Ureter (tissue), 1 donor: ENCODE measurements at regions not wholly inside any gene's neighbourhood (a gene's known extent, or its start where the extent isn't known, plus 50 kb on each side); places are given as distances from the start of the nearest gene placed in this dataset.
"Not testable (repeated sequence)": the region's sequence is repeated elsewhere in the genome, so short reads cannot be mapped to it uniquely, and the experiment has no call there.

Source experiments
- DNase-seq: peaks from one replicate; pipeline ENCODE4 v3.0.0-alpha.2; 2020; ENCODE audit warnings: low spot score
- donor health status: DM: yes; HTN: yes; CAD: no.

DNA sequence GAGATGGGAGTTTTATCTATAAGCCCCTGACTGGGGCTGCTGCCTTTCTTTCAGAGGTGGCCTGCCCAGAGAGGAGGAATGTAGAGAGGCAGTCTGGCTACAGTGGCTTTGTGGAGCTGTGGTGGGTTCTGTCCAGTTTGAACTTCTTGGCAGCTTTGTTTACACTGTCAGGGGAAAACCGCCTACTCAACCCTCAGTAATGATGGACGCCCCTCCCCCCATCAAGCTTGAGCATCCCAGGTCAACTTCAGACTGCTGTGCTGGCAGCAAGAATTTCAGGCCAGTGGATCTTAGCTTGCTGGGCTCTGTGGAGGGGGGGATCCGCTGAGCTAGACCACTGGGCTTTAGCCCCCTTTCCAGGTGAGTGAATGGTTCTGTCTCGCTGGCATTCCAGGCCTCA is 51.6 kb upstream of the THUMPD2 start:
- not testable (repeated sequence) for DNase-seq
